Left lung (tissue), 4 donors: ENCODE measurements at regions not wholly inside any gene's neighbourhood (a gene's known extent, or its start where the extent isn't known, plus 50 kb on each side); places are given as distances from the start of the nearest gene placed in this dataset.

Experiments used
- ATAC-seq: fragments of 200-7000 bp; cut with Tn5 transposase; one replicate; pipeline ENCODE4 v1.9.1; 2020; ENCODE audit warnings: moderate library complexity
- DNase-seq, 4 donors: peaks; one replicate each; pipeline ENCODE4 v3.0.0-alpha.2; 2013 to 2020
- H3K27ac ChIP-seq, 2 donors: fragments of 200-600 bp; sonication (generic) in 1 of 2; one replicate each; pipeline versions ENCODE4 v1.5.0 to v1.8.0; 2020 to 2021
- H3K27me3 ChIP-seq, 2 donors: fragments of 200-600 bp; sonication (generic) in 1 of 2; one replicate each; pipeline versions ENCODE4 v1.5.0 to v1.8.0; 2020 to 2021
- H3K36me3 ChIP-seq, 2 donors: fragments of 200-600 bp; sonication (generic) in 1 of 2; one replicate each; pipeline versions ENCODE4 v1.5.0 to v1.8.0; 2020 to 2021
- H3K4me1 ChIP-seq, 2 donors: fragments of 200-600 bp; one replicate each; pipeline ENCODE4 v1.8.0; 2021
- H3K4me3 ChIP-seq, 2 donors: fragments of 200-600 bp; sonication (generic) in 1 of 2; one replicate each; pipeline versions ENCODE4 v1.5.0 to v1.8.0; 2020 to 2021; ENCODE audit warnings: mild to moderate bottlenecking in 1 of 2
- H3K9me3 ChIP-seq, 2 donors: fragments of 200-600 bp; sonication (generic) in 1 of 2; one replicate each; pipeline versions ENCODE4 v1.5.0 to v1.8.0; 2020 to 2021
- intact Hi-C, 2 donors: fragments of 100-400 bp; cut with DNase I; formaldehyde crosslinking; loops; one replicate each; pipeline versions ENCODE4 v1.11.2 to v1.14.2; 2022
- TF ChIP-seq, protein P1 (sequence below), 2 donors: fragments of 200-600 bp; sonication (generic) in 1 of 2; IDR thresholded peaks; one replicate each; pipeline versions ENCODE4 v1.5.0 to v1.8.0; 2021; ENCODE audit warnings: antibody characterized with exemption in 2 of 2
- donor health status: DM: no; HTN: yes; CAD: no.
- donor health status: DM: no; HTN: no; CAD: no.

DNA sequence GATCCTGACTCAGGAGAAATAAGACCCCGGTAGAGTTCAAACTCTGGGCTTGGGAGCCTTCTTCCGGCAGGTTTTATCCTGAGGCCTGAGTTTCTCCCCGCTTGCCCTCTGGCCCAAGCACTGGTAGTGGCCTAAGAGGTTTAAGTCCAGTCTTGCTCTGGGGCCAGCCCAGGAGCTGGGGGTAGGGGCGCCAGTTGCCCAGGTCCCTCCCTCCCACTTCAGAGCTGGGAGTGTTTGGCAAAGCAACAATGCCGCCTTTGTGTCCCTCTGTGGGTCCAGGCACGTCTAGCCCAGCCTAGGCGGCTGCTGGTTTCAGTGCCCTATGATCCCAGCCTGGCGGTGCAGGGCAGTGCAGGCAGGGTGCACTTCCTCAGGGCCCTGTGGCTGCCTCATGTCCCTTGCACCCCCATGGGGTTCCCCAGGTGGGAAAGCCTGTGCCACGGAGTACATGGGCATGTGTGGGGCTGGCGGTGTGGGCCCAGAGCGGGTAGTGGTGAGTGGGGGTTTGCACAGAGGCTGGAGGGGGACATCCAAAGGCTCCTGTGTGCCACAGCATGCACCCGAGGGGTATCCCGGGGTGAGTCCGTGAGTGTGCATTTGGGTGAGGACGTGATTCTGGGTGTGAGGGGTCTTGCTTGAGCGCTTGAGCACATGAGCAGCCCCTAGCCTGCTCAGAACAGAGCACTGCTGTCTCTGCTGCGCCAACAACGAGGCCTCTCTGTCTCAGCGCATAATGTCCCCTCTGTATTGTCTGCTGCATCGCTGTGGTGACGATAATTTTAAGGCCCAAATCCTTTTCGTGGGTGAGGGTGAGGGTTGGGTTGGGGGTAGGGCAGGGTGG, 61.7 kb upstream of the PSD2 start:
- H3K27me3 ChIP-seq: no peaks in the 10 kb centered on the region
- intact Hi-C loops: no loop called here
- DNase-seq (peak in 1 of 4 donors; percentile 51), ATAC-seq (peak; percentile 22)
- TF ChIP-seq, protein P1, sequence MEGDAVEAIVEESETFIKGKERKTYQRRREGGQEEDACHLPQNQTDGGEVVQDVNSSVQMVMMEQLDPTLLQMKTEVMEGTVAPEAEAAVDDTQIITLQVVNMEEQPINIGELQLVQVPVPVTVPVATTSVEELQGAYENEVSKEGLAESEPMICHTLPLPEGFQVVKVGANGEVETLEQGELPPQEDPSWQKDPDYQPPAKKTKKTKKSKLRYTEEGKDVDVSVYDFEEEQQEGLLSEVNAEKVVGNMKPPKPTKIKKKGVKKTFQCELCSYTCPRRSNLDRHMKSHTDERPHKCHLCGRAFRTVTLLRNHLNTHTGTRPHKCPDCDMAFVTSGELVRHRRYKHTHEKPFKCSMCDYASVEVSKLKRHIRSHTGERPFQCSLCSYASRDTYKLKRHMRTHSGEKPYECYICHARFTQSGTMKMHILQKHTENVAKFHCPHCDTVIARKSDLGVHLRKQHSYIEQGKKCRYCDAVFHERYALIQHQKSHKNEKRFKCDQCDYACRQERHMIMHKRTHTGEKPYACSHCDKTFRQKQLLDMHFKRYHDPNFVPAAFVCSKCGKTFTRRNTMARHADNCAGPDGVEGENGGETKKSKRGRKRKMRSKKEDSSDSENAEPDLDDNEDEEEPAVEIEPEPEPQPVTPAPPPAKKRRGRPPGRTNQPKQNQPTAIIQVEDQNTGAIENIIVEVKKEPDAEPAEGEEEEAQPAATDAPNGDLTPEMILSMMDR (IDR thresholded peaks at IDR 0.05): no peak
- H3K27ac ChIP-seq: no peak overlapping the region
- H3K36me3 ChIP-seq: no peaks in the 10 kb centered on the region
- H3K4me1 ChIP-seq: no peaks in the 10 kb centered on the region
- no peaks in the 10 kb centered on the region for H3K9me3 ChIP-seq
- H3K4me3 ChIP-seq: no peak overlapping the region

DNA sequence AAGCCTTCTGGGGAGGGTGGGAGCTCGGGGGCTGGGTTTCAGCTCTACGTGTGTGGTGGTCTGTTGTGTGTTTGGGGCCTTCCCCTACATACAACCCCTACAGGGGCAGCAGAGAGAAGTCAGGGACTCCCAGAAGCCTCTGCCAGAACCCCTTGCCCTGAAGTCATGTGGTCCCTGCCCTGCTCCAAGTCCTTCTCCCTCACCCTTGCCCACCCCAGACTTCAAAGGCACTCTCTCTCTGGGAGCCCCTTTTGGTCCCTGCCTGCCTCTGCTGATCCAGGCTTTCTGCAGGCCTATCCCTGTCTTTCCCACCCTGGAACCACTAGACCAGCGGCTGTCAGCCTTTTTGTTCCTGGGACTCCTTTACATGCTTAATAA, 61.1 kb upstream of the PSD2 start:
- TF ChIP-seq, protein P1 (IDR thresholded peaks at IDR 0.05): no peak
- H3K9me3 ChIP-seq: no peaks in the 10 kb centered on the region
- H3K36me3 ChIP-seq: no peaks in the 10 kb centered on the region
- no peak overlapping the region for H3K27ac ChIP-seq
- no peaks in the 10 kb centered on the region for H3K4me1 ChIP-seq
- ATAC-seq (no peak), DNase-seq (no peak)
- no peaks in the 10 kb centered on the region for H3K27me3 ChIP-seq
- no peak overlapping the region for H3K4me3 ChIP-seq
- intact Hi-C loops: no loop called here

DNA sequence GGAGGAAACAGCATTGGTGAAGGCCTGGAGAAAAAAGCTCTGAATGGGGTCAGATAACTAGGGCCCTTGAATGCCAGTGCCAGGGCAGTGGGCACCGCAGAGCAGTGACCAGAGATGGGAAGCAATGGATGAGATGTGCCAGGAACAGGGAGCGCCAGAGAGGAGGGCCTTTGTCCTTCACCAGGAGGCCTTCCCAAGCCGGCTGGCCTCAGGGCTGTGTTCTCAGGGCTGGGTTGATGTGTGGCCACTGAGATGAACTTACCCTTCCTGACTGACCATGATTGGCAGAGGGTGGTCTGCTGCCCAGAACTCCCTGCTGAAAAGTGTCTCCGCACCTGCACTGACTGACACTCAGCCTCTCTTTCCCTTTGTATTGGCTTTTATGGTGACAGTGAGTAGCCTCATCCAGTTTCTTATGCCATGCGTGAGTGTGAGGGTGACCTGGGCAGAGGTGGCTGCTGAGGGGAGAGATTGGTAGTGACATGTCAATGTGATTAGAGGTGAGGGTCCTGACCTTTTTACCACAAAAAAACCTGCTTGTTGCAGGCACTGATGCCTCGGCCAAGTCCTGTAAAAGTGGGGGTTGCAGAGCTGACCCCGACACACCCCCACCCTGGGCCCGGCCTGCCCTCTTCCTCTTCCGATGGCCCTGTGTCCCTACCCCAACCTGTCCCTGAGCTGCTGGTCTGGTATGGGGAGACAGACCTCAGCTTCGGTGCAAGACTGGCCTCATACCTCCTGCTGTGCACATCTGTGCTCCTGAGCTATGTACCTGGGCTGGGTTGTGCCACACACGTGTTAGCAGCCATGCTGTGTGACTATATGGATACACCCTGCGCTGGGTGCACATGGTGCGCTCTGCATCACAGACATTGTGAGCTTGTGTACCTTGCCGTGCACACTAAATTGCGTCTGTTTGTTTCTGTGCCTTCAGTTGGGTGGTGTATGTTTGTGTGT, 57.1 kb upstream of the PSD2 start:
- ATAC-seq: no peak
- H3K27me3 ChIP-seq: no peaks in the 10 kb centered on the region
- intact Hi-C loops: no loop called here

DNA sequence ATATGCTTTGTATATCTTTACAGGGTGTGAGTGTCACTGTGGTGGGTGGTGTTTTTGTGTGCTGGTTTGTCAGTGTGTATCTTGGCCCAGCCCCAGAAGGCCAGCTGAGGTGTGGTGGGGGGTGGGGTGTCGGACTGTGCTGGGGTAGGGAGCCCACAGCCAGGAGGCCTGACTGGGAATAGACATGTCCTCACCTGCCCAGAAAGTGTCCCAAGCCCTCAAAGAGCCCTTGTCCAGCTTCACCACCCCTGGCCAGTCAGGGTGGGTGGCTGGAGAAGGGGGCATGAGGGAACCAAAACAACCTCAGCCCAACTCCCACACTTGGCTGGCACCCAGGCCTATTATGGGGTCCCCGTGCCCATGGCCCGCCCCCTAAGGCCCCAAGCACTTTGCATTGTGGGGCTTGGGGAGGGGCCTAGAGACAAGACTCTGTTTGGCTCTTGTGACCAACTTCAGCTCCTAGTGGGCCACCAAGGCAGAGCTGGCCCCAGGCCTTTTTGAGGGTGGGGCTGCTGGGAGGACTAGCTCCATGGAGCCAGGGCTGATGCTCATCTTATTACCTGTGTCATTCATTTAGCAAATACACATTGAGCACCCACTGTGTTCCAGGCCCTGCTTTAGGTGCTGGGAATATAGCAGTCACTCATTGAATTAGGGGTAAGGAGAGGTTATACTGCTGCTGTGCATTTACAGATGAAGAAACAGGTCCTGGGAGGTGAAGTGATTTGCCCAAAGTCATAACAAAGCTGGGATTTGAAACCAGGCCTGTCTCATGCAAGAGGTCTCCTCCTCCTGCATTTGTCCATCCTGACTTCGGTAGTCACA, 56.2 kb upstream of the PSD2 start:
- H3K27me3 ChIP-seq: no peaks in the 10 kb centered on the region
- H3K4me1 ChIP-seq: no peaks in the 10 kb centered on the region
- ATAC-seq (no peak), DNase-seq (no peak)
- no peaks in the 10 kb centered on the region for H3K9me3 ChIP-seq
- H3K27ac ChIP-seq: no peak overlapping the region
- TF ChIP-seq, protein P1 (IDR thresholded peaks at IDR 0.05): no peak
- H3K36me3 ChIP-seq: no peaks in the 10 kb centered on the region
- intact Hi-C loops: no loop called here
- no peak overlapping the region for H3K4me3 ChIP-seq

More for the DNA sequence above, 57.1 kb upstream of the PSD2 start:
- TF ChIP-seq, protein P1 (IDR thresholded peaks at IDR 0.05): no peak
- Histone ChIP-seq H3K9me3 (no peaks in the 10 kb centered on the region), H3K27ac (no peak overlapping the region), H3K4me1 (no peaks in the 10 kb centered on the region), H3K4me3 (no peak overlapping the region), H3K36me3 (no peaks in the 10 kb centered on the region)
- no peak for DNase-seq
